AG04450 (cell line): ENCODE measurements at regions not wholly inside any gene's neighbourhood (a gene's known extent, or its start where the extent isn't known, plus 50 kb on each side); places are given as distances from the start of the nearest gene placed in this dataset.

Experiments used
- CTCF ChIA-PET: fragments of 300-600, 350-600 bp; formaldehyde crosslinking; extraction: SDS; loops from one replicate; lab custom pipeline; 2022; ENCODE audit warnings: antibody characterized with exemption, inconsistent platforms; lab: Charles Lee
- POLR2A ChIA-PET: fragments of 350-600 bp; formaldehyde crosslinking; extraction: SDS; loops from one replicate; lab custom pipeline; 2021; ENCODE audit warnings: antibody characterized with exemption, inconsistent platforms; lab: Yijun Ruan, JAX
- DNase-seq: peaks from one replicate; pipeline ENCODE4 v3.0.0-alpha.2; 2011; ENCODE audit warnings: low read depth, low spot score
- H3K27ac ChIP-seq: one replicate; pipeline ENCODE4 v1.5.1; 2012; ENCODE audit warnings: low read depth, low read length, control low read depth
- H3K27me3 ChIP-seq: one replicate; pipeline ENCODE4 v1.6.0; 2012; ENCODE audit warnings: low read length; ENCODE audit not compliant: control insufficient read depth, insufficient read depth
- H3K4me3 ChIP-seq: 2 replicates; pipeline ENCODE4 v1.5.1; 2011; ENCODE audit warnings: mild to moderate bottlenecking, low read depth, low read length, control low read depth
- H3K9me3 ChIP-seq: 2 replicates; pipeline ENCODE4 v1.5.1; 2012; ENCODE audit warnings: low read length; ENCODE audit not compliant: control insufficient read depth, insufficient read depth
- TF ChIP-seq, protein P1 (sequence below): IDR thresholded peaks from 2 replicates; pipeline ENCODE4 v1.5.1; 2011; ENCODE audit warnings: low read depth, low read length, control low read depth, inconsistent platforms

DNA sequence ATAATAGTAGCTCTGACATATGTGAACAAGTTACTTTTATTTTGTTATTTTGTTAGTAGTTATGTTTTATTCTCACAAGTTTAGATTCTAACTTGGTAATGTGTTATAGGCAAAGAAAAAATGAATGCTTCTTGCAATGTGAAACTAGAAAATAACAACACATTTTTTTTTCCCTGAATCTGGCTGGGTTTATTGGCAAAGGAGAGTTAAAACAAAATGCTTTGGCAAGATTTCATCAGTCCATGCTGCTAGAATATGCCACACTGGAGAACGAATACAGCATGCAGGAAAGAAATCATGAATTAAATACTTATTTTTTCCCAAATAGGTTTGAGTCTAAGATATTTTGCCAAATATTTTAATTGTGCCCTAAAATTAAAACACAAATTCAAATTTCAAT, 1048.1 kb upstream of the ACO1 start:
- POLR2A ChIA-PET: no interaction called here
- CTCF ChIA-PET: no interaction called here
- Histone ChIP-seq H3K4me3 (no peak overlapping the region), H3K27ac (no peak overlapping the region), H3K9me3 (peaks cover 10% of the 10 kb centered on the region), H3K27me3 (no peaks in the 10 kb centered on the region)
- no peak for DNase-seq
- TF ChIP-seq, protein P1, sequence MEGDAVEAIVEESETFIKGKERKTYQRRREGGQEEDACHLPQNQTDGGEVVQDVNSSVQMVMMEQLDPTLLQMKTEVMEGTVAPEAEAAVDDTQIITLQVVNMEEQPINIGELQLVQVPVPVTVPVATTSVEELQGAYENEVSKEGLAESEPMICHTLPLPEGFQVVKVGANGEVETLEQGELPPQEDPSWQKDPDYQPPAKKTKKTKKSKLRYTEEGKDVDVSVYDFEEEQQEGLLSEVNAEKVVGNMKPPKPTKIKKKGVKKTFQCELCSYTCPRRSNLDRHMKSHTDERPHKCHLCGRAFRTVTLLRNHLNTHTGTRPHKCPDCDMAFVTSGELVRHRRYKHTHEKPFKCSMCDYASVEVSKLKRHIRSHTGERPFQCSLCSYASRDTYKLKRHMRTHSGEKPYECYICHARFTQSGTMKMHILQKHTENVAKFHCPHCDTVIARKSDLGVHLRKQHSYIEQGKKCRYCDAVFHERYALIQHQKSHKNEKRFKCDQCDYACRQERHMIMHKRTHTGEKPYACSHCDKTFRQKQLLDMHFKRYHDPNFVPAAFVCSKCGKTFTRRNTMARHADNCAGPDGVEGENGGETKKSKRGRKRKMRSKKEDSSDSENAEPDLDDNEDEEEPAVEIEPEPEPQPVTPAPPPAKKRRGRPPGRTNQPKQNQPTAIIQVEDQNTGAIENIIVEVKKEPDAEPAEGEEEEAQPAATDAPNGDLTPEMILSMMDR: no peak

DNA sequence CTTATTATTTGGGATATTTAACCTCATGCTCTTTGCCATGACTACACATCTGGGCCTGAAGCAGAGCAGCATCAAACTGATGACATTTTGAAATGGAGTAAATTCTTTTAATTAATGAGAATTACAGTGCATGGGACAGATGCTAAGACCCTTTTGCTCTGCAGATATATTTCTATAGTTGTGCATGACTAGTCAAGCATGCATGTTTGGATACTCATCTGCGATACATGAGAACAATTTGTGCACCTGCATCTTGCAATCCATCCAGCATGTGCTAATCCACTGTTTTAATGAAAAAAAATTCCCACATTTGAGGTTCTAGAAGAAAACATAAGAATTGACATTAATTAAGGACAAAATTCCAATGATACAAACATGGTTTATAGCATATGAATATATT, 1047.6 kb upstream of the ACO1 start:
- Histone ChIP-seq H3K27me3 (no peaks in the 10 kb centered on the region), H3K27ac (no peak overlapping the region), H3K4me3 (no peak overlapping the region), H3K9me3 (peaks cover 10% of the 10 kb centered on the region)
- DNase-seq: no peak
- TF ChIP-seq, protein P1: no peak
- ChIA-PET CTCF (no interaction called here), POLR2A (no interaction called here)

DNA sequence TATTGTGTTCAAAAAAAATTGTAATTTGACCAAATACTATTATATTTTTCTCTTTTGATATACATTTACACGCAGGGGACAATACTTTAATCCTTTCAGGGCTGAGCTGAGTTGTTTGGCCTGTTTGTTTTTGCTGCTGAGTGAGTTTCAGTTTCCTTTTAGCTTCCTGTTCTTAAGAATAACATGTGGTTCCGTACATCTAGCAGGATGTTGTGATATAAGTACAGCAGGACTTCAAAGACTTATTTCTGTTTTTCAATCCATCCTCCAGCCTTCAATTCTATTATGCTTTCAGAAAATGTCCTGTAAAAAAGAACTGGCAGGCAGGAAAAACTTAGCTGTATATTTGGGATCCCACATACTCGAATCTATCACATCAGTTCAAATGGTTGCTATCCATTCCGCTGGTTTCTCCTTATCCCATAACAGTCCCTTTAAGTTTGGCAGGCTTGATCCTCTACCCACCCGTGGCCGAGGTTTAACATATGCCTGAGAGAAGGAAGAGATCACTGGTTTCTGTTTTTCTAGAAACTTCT, 1037.3 kb upstream of the ACO1 start:
- Histone ChIP-seq H3K27ac (no peak overlapping the region), H3K27me3 (no peaks in the 10 kb centered on the region), H3K4me3 (no peak overlapping the region), H3K9me3 (no peaks in the 10 kb centered on the region)
- DNase-seq: no peak
- TF ChIP-seq, protein P1: no peak
- CTCF ChIA-PET: no interaction called here
- POLR2A ChIA-PET: no interaction called here

DNA sequence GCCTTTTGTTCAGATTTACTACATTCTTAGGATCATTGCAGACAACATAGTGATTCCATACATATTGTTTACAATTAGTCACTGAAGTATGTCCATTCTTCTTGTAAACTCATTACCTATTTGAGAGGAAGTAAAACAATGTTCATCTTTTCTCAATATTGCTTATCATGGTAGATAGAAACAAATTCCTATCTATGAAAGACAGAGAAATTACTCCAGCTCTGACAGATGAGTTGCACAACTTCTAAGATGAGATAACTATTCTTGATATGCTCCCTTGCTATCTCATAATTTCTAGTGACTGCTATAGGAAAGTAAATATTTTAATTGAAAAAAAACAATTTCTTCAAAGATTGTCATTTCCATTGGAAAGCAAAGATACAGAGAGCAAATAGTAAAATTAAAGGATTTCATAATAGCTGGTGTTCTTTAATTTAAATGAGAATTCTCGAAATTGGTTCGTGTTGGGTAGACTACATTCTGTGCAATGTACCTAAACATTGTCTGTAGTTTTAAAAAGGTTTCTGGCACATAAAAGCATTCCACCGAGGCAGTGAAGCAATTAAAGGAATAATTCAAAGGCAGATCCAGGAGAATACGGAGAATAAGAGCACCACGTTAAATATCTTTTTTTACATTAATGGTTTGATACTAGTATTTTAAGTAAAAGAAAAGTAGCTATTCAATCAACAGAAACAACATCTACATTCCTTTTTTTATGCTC, 1029.1 kb upstream of the ACO1 start:
- POLR2A ChIA-PET: no interaction called here
- CTCF ChIA-PET: no interaction called here

DNA sequence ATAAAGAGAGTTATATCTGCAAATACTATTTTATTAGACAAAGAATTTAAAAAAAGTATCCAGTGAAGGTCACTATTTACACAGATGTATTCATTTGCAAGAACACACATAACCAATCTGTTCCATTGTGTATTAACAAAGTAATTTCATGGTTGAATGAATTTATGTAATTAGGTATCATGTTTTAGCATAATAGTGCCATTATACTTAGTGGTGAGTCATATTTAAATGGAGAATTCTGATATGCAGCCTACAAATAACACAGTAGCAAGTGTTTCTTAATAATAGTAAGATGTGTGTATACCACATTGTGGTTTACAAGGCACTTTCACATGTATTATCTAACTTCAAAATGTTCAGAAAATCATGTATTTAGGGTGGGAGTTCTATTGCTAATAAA, 1028.5 kb upstream of the ACO1 start:
- Histone ChIP-seq H3K27me3 (no peaks in the 10 kb centered on the region), H3K9me3 (no peaks in the 10 kb centered on the region; the same call in 1 of the 2 replicates), H3K27ac (no peak overlapping the region), H3K4me3 (no peak overlapping the region)
- DNase-seq: no peak
- ChIA-PET POLR2A (no interaction called here), CTCF (no interaction called here)
- TF ChIP-seq, protein P1: no peak

More for the DNA sequence above, 1029.1 kb upstream of the ACO1 start:
- Histone ChIP-seq H3K9me3 (no peaks in the 10 kb centered on the region; the same call in 1 of the 2 replicates), H3K27me3 (no peaks in the 10 kb centered on the region), H3K27ac (no peak overlapping the region), H3K4me3 (no peak overlapping the region)
- no peak for DNase-seq
- TF ChIP-seq, protein P1: no peak
